ENCODE measurements at regions not wholly inside any gene's neighbourhood (a gene's known extent, or its start where the extent isn't known, plus 50 kb on each side); places are given as distances from the start of the nearest gene placed in this dataset.

GRCh38 chr16:72244853-72245252 lies 72.9 kb upstream of the PMFBP1 start:
- TF ChIP-seq CTCF (IDR thresholded peaks at IDR 0.05; ENCODE audit: low read depth, low read length, poor library complexity, severe bottlenecking): no peak
- TF ChIP-seq EZH2phosphoT487 (IDR thresholded peaks at IDR 0.05; ENCODE audit: borderline replicate concordance, low read length): no peak

Data from DOHH2 (cell line).